Stimulated activated CD4-positive, alpha-beta T cell treated with anti-CD3 and anti-CD28 coated beads, Interleukin-15, amount 100 ng/mL, for 24 hours (primary cell): ENCODE measurements at regions not wholly inside any gene's neighbourhood (a gene's known extent, or its start where the extent isn't known, plus 50 kb on each side); places are given as distances from the start of the nearest gene placed in this dataset.

Experiments
- DNase-seq: peaks from one replicate; pipeline ENCODE4 v3.0.0-alpha.2; 2020

- no peak for DNase-seq
Observed at GRCh38 chr12:32047357-32048212, 59.1 kb upstream of the BICD1 start.

GRCh38 chr12:32048791-32049190, 57.9 kb upstream of the BICD1 start:
- DNase-seq: no peak

- DNase-seq: no peak
Observed at GRCh38 chr12:32049956-32050355, 56.7 kb upstream of the BICD1 start.

GRCh38 chr12:32051511-32052211, 55.0 kb upstream of the BICD1 start:
- DNase-seq: peak; percentile 10

GRCh38 chr12:32052212-32052713, 54.4 kb upstream of the BICD1 start:
- no peak for DNase-seq

GRCh38 chr12:32053881-32054624, 52.6 kb upstream of the BICD1 start:
- no peak for DNase-seq
